ENCODE measurements at regions not wholly inside any gene's neighbourhood (a gene's known extent, or its start where the extent isn't known, plus 50 kb on each side); places are given as distances from the start of the nearest gene placed in this dataset.

DNA sequence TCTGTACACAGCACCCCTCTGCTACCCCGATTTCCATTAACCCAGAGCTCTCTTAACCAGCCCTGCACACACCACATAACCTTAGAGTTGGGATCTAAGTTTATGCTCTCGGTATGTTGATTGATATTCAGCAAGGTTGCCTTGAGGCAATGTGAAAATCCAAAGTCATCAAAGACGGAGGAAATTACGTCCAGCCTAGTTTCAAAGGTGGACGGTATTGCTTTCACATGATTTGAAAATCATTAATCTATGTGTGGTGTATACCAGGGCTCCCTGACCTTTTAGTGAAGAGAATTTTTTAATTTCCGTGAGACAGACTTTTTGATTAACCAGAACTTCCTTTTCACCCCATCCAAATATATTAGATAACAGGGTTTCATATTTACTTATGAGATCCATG, 272.5 kb upstream of the LCORL start:
- Histone ChIP-seq H2AFZ (ENCODE audit: control insufficient read depth, low read depth, low read length) (no peak overlapping the region), H3K4me1 (ENCODE audit: control insufficient read depth, insufficient read depth, low read length) (no peaks in the 10 kb centered on the region), H3K4me3 (no peak overlapping the region), H3K9me3 (replicated peaks; ENCODE audit: control insufficient read depth, insufficient read depth, low read length) (no peaks in the 10 kb centered on the region), H4K20me1 (ENCODE audit: control insufficient read depth, insufficient read depth) (no peaks in the 10 kb centered on the region), H3K36me3 (ENCODE audit: control insufficient read depth in 2 of 2, insufficient read depth in 2 of 2, low read length in 1 of 2) (no peaks in the 10 kb centered on the region), H3K79me2 (ENCODE audit: control insufficient read depth, insufficient read depth, low read length) (no peaks in the 10 kb centered on the region), H3K27me3 (replicated peaks in 1 of 2; ENCODE audit: control insufficient read depth in 2 of 2, insufficient read depth in 2 of 2, low read length in 1 of 2) (no peaks in the 10 kb centered on the region), H3K4me2 (ENCODE audit: control insufficient read depth, insufficient read depth) (no peak overlapping the region), H3K27ac (ENCODE audit: control insufficient read depth, insufficient read depth) (no peak overlapping the region), H3K9ac (ENCODE audit: control insufficient read depth, insufficient read depth, low read length) (no peak overlapping the region)
- RAD21 ChIA-PET (ENCODE audit: unreplicated experiment), result no interaction called here
- CTCF ChIA-PET, result no interaction called here
- FAIRE-seq (no peak), ATAC-seq (no peak), DNase-seq (ENCODE audit: low read depth, low spot score) (no peak)
- TF ChIP-seq MEF2B (IDR thresholded peaks at IDR 0.05; ENCODE audit: partially characterized antibody, poor library complexity, severe bottlenecking), result no peak
- no peak for TF ChIP-seq JUNB (IDR thresholded peaks at IDR 0.05)
- TF ChIP-seq, protein P1, sequence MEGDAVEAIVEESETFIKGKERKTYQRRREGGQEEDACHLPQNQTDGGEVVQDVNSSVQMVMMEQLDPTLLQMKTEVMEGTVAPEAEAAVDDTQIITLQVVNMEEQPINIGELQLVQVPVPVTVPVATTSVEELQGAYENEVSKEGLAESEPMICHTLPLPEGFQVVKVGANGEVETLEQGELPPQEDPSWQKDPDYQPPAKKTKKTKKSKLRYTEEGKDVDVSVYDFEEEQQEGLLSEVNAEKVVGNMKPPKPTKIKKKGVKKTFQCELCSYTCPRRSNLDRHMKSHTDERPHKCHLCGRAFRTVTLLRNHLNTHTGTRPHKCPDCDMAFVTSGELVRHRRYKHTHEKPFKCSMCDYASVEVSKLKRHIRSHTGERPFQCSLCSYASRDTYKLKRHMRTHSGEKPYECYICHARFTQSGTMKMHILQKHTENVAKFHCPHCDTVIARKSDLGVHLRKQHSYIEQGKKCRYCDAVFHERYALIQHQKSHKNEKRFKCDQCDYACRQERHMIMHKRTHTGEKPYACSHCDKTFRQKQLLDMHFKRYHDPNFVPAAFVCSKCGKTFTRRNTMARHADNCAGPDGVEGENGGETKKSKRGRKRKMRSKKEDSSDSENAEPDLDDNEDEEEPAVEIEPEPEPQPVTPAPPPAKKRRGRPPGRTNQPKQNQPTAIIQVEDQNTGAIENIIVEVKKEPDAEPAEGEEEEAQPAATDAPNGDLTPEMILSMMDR (IDR thresholded peaks at IDR 0.05 in 2 of 3, conservative IDR thresholded peaks at IDR 0.05 in 1 of 3; ENCODE audit: control insufficient read depth in 2 of 3, extremely low read depth in 1 of 3, insufficient read depth in 1 of 3, low read depth in 3 of 3, low read length in 3 of 3), result no peak
- TF ChIP-seq SREBF1 (IDR thresholded peaks at IDR 0.05; ENCODE audit: low read length), result no peak
- TF ChIP-seq NR2C2 (IDR thresholded peaks at IDR 0.05; ENCODE audit: borderline replicate concordance, control insufficient read depth, insufficient read length, low read depth), result no peak
- TF ChIP-seq RCOR1 (conservative IDR thresholded peaks at IDR 0.05; ENCODE audit: low read depth, low read length), result no peak
- TF ChIP-seq CHD2 (IDR thresholded peaks at IDR 0.05; ENCODE audit: borderline replicate concordance, low read depth, low read length), result no peak
- in situ Hi-C loops (cut with MboI), result no loop called here
- intact Hi-C loops (cut with micrococcal nuclease; ENCODE audit: unreplicated experiment), result no loop called here
- no TSS peak for BruUV-seq (replicated peaks)
- SMC1A ChIA-PET (ENCODE audit: uncharacterized antibody, unreplicated experiment), result no interaction called here
- 61% methylated on average over 6 of the region's 6 CpGs for WGBS (ENCODE audit: insufficient coverage, insufficient replicate concordance, low lambda C conversion rate, missing lambda C conversion rate)
- POLR2A ChIA-PET, result no interaction called here

Measured in GM12878 (cell line).